D721Med (cell line): ENCODE measurements at regions not wholly inside any gene's neighbourhood (a gene's known extent, or its start where the extent isn't known, plus 50 kb on each side); places are given as distances from the start of the nearest gene placed in this dataset.

Source experiments
- DNase-seq: peaks from one replicate; pipeline ENCODE4 v3.0.0; 2011; ENCODE audit warnings: low spot score; ENCODE audit not compliant: insufficient read length
- FAIRE-seq: peaks from 2 replicates; lab custom pipeline; 2011; peaks lifted over from hg19 to GRCh38; lab: Jason Lieb, UNC
- CTCF ChIP-seq: IDR thresholded peaks from 2 replicates; pipeline ENCODE4 v1.5.1; 2012; ENCODE audit warnings: mild to moderate bottlenecking, control low read depth; ENCODE audit not compliant: insufficient read depth; ENCODE audit errors: missing control alignments

- FAIRE-seq: no peak
- DNase-seq: no peak
- TF ChIP-seq CTCF: no peak
These were observed 247.9 kb upstream of the B3GALT2 start for GRCh38 chr1:193434319-193434718.

- DNase-seq (no peak), FAIRE-seq (no peak)
- TF ChIP-seq CTCF: no peak
These were observed 247.2 kb upstream of the B3GALT2 start for GRCh38 chr1:193433599-193433998.

DNA sequence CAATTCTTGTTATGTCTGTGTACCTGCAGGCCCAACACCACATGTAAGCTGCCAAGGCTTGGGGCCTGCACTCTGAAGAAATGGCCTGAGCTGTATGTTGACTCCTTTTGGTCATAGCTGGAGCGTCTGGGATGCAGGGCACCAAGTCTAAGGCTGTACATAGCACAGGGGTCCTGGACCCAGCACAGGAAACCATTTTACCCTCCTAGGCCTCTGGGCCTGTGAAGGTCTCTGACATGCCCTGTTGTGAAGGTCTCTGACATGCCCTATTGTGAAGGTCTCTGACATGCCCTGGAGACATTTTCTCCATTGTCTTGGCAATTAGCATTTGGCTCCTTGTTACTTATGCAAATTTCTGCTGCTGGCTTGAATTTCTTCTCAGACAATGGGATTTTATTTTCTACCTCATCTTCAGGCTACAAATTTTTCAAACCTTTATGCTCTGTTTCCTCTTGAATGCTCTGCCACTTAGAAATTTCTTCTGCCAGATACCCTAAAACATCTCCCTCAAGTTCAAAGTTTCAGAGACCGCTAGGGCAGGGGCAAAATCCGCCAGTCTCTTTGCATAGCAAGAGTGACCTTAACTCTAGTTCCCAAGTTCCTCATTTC is 246.7 kb upstream of the B3GALT2 start:
- DNase-seq: no peak
- TF ChIP-seq CTCF: no peak
- FAIRE-seq: no peak

DNA sequence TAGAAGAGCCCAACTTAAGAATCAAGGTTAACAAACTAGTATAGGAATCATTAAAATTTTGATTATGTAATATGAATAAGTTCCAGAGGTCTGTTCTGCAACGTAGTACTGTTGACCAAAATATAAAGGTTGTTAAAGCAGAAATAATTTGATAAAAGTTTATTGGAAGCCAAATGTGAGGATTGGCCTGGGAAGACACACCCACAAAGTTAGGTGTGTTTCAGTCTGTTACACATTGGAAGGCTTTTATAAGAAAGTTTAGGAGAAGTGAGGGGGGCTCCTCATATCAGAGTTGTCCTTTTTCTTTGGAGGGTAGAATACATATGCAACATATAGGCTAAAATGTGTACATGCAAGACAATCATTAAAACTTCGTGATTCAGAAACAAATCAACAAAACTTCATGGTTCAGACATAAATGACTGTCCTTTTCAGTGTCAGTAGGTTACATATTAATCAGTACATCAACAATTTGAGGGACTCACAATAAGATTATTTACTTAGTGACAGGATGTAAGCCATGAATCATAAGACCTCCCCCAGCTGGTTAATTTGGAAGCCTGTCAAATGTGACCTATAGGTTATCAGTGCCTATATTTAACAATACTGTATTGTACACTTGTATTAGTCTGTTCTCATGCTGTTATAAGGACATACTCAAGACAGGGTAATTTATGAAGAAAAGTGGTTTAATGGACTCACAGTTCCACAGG is 245.0 kb upstream of the B3GALT2 start:
- DNase-seq: no peak
- no peak for TF ChIP-seq CTCF
- FAIRE-seq: peak; percentile 16

GRCh38 chr1:193427524-193427923 is 241.1 kb upstream of the B3GALT2 start:
- FAIRE-seq (no peak), DNase-seq (no peak)
- no peak for TF ChIP-seq CTCF

DNA sequence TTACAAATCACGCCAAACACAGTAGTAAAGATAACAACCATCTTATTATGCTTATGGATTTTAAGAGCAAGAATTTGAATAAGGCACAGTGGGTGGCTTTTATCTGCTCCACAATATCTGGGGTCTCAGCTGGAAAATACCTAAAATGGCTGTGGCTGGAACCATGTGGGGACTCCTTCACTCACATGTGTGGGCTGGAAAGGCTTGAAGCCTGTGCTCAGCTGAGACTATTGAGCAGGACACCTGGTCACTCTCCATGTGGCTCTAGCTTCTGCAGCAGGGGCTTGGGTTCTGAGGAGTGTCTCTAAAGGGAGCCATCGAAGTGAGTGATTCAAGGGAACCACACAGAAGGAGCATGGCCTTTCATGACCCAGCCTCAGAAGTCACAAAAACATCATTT is 239.6 kb upstream of the B3GALT2 start:
- FAIRE-seq: no peak
- TF ChIP-seq CTCF: no peak
- DNase-seq: no peak

- no peak for DNase-seq
- TF ChIP-seq CTCF: no peak
- no peak for FAIRE-seq
These were observed 235.1 kb upstream of the B3GALT2 start for GRCh38 chr1:193421487-193421886.
